ENCODE measurements at regions not wholly inside any gene's neighbourhood (a gene's known extent, or its start where the extent isn't known, plus 50 kb on each side); places are given as distances from the start of the nearest gene placed in this dataset.

DNA sequence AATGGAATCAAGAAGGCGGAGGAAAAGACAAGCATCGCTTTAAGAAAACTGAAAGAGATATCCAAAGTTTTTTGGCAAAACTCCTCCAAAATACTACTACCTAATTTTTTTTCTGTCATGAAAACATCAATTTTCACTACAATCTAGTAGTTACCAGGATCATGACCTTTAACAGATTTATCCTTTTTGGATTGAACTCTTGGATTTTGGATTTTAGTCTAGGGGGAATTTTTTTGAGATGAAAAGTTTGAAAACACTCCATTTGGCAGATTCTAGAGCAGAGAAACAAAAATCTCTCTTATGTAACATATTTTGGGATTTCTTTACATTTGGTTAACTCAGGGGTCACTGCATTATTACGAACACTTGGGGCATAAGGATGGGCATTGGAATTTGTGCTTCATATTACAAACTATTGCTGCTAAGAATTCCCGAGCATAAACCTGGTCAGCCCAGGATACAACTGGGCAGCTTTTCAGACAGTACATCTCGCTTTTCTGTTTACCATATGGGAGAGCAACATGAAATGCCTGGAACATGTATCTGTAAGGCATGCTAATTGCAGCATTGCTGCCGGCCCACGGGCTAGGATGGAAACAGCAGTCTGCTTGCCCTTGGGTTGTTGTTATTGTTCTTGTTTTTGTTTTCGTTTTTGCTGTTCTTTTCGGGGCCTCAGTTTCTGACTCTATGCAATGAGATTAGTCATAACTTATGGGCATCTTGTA lies 264.3 kb downstream of the RHOU start:
- 85% methylated on average over 7 of the region's 9 CpGs for WGBS (ENCODE audit: insufficient coverage, low coverage, low lambda C conversion rate, missing lambda C conversion rate)
- H3K9me3 ChIP-seq: no peaks in the 10 kb centered on the region
- no peak overlapping the region for H3K4me3 ChIP-seq
- no peaks in the 10 kb centered on the region for H3K4me1 ChIP-seq
- H3K27me3 ChIP-seq: no peaks in the 10 kb centered on the region
- no peaks in the 10 kb centered on the region for H3K36me3 ChIP-seq
- TF ChIP-seq, protein P1, sequence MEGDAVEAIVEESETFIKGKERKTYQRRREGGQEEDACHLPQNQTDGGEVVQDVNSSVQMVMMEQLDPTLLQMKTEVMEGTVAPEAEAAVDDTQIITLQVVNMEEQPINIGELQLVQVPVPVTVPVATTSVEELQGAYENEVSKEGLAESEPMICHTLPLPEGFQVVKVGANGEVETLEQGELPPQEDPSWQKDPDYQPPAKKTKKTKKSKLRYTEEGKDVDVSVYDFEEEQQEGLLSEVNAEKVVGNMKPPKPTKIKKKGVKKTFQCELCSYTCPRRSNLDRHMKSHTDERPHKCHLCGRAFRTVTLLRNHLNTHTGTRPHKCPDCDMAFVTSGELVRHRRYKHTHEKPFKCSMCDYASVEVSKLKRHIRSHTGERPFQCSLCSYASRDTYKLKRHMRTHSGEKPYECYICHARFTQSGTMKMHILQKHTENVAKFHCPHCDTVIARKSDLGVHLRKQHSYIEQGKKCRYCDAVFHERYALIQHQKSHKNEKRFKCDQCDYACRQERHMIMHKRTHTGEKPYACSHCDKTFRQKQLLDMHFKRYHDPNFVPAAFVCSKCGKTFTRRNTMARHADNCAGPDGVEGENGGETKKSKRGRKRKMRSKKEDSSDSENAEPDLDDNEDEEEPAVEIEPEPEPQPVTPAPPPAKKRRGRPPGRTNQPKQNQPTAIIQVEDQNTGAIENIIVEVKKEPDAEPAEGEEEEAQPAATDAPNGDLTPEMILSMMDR (IDR thresholded peaks at IDR 0.05): no peak
- TF ChIP-seq POLR2A (IDR thresholded peaks at IDR 0.05): no peak
- intact Hi-C loops (cut with DNase I): no loop called here
- no peak for DNase-seq
- H3K27ac ChIP-seq: no peak overlapping the region
- no peak for ATAC-seq

DNA sequence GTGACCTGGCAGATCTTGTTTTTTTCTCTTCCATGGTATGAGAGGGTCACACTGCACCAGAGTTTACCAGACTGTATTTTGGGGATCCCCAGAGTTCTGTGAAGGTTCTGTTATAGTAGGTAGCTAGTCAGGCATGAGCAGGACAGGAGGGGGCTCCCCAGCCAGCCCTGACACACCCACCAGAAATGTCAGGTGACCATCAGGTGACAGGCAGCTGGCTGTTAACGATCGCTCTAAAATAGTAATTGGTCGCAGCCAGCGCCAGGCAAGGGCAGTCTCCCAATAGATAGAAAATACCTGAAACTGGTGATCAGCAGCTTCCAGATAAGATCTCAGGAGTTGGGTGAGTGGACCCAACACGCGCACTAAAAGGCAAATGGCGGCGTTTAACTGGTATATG lies 264.9 kb downstream of the RHOU start:
- no peaks in the 10 kb centered on the region for H3K36me3 ChIP-seq
- intact Hi-C loops (cut with DNase I): no loop called here
- ATAC-seq: no peak
- H3K27ac ChIP-seq: no peak overlapping the region
- no peaks in the 10 kb centered on the region for H3K4me1 ChIP-seq
- no peak overlapping the region for H3K4me3 ChIP-seq
- 90% methylated on average over 2 of the region's 8 CpGs for WGBS (ENCODE audit: insufficient coverage, low coverage, low lambda C conversion rate, missing lambda C conversion rate)
- no peaks in the 10 kb centered on the region for H3K9me3 ChIP-seq
- no peak for DNase-seq
- no peak for TF ChIP-seq POLR2A (IDR thresholded peaks at IDR 0.05)
- TF ChIP-seq, protein P1 (IDR thresholded peaks at IDR 0.05): no peak
- no peaks in the 10 kb centered on the region for H3K27me3 ChIP-seq

DNA sequence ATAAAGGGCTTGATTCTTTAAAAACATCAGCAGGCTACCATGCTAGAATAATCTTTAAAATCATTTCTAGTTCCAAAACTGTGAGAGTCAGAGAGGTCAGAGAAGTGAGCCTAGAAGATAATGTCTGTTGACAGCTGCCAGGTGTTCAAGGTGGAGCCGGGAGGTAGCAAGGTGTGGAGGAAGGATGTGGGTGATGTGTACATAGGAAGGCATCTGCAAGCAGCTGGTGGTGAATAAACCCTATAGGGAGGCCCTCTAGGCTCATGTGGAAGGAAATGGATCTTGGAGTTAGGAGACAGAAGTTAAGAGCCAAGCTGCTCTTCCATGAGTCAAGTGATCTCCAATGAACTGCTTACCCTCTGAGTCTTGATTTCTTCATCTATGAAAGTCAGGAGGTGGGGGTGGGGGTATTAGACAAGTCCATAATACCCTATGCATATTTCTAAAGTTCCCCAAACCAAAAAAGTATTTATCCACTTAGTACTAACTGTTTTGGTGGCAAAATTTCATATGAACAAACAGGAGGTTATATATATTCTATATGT lies 266.3 kb downstream of the RHOU start:
- no peaks in the 10 kb centered on the region for H3K9me3 ChIP-seq
- intact Hi-C loops (cut with DNase I): no loop called here
- H3K4me3 ChIP-seq: no peak overlapping the region
- no peak for TF ChIP-seq POLR2A (IDR thresholded peaks at IDR 0.05)
- TF ChIP-seq, protein P1 (IDR thresholded peaks at IDR 0.05): no peak
- 50% methylated on average over 1 of the region's 1 CpG for WGBS (ENCODE audit: insufficient coverage, low coverage, low lambda C conversion rate, missing lambda C conversion rate)
- no peaks in the 10 kb centered on the region for H3K36me3 ChIP-seq
- DNase-seq (no peak), ATAC-seq (no peak)
- no peak overlapping the region for H3K27ac ChIP-seq
- no peaks in the 10 kb centered on the region for H3K4me1 ChIP-seq
- no peaks in the 10 kb centered on the region for H3K27me3 ChIP-seq

DNA sequence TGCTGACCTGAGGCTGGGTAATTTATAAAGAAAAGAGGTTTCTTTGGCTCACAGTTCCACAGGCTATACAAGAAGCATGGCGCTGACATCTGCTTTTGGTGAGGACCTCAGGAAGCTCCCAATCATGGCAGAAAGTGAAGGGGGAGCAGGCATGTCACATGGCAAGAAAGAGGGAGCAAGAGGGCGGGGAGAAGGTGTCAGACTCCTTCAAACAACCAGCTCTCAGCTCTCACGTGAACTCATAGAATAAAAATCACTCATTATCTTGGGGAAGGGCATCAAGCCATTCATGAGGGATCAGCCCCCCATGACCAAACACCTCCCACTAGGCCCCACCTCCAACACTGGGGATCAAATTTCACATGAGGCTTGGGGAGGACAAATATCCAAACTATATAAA lies 266.8 kb downstream of the RHOU start:
- TF ChIP-seq, protein P1 (IDR thresholded peaks at IDR 0.05): no peak
- TF ChIP-seq POLR2A (IDR thresholded peaks at IDR 0.05): no peak
- intact Hi-C loops (cut with DNase I): no loop called here
- Histone ChIP-seq H3K4me1 (no peaks in the 10 kb centered on the region), H3K27ac (no peak overlapping the region), H3K4me3 (no peak overlapping the region), H3K27me3 (no peaks in the 10 kb centered on the region), H3K9me3 (no peaks in the 10 kb centered on the region), H3K36me3 (no peaks in the 10 kb centered on the region)
- 100% methylated on average over 3 of the region's 3 CpGs for WGBS (ENCODE audit: insufficient coverage, low coverage, low lambda C conversion rate, missing lambda C conversion rate)
- ATAC-seq: no peak
- no peak for DNase-seq

All from right lobe of liver (tissue), 6 donors.